Stimulated activated CD4-positive, alpha-beta T cell treated with anti-CD3 and anti-CD28 coated beads, TNF-alpha, amount 100 ng/mL, for 1 hour (primary cell): ENCODE measurements at regions not wholly inside any gene's neighbourhood (a gene's known extent, or its start where the extent isn't known, plus 50 kb on each side); places are given as distances from the start of the nearest gene placed in this dataset.

Experiments
- DNase-seq, 3 donors: peaks; one replicate each; pipeline ENCODE4 v3.0.0-alpha.2; 2020; ENCODE audit warnings: low read depth in 3 of 3, low spot score in 1 of 3

GRCh38 chr5:116645627-116646026 lies 71.0 kb upstream of the SEMA6A start:
- DNase-seq = no peak

DNA sequence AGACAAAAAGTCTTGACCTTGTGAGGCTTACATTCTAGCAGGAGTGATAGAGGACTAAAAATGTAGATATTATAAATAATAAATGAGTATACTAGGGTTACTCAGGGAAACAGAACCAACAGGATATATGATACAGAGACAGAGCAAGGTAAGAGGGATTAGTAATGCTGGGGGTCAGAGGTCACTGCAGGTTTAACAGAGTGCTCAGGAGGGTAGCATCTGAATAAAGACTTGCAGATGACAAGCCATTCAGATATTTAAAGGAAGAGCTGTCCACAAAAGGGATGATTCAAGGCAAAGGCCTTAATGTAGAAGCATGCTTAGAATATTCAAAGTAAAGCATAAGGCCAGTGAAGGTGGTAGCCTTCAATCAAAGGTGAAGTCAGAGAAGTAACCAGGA lies 65.6 kb upstream of the SEMA6A start:
- DNase-seq = no peak

DNA sequence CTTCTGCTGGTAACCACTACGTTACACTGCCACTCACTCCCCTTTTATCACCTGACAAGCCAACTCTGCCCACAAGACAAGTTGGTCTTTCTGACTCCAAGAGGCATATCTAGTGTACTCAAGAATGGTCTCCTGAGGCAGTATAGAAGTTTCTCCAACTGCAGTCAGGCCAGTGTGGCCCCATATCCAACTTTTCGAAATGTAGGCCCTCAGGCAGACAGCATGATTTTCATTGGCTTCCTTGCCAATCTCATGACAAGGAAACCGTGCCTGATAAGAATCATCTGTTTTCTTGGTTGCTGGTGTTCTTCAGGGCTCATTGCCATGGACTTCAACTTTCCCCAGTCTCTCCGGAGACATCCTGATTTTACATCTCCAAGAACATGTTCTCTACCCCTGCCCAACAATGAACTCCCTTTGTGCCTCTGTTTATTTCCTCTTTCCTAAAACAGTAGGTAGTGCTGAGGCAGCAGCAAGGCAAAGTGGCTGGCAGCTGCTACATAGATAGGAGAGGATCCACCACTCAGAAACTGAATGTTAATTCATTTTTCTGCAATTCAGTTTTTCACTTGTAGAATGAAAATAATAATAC lies 62.6 kb upstream of the SEMA6A start:
- DNase-seq = no peak

DNA sequence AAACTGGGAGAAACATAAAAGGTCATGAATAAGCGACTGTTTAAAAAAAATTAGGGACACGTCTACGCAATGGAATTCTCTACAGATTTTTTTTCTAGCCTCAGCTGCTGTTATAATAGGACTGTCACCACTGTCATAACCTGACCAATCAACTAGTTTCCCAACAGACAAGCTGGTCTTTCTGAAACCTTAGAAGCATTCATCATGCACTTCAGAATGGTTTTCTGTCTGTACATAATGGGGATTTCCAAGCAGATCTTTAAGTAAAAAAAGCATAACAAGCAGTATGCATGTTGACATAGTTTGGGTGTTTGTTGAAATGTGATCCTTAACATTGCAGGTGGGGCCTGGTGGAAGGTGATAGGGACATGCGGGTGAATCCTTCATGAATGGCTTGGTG lies 58.3 kb upstream of the SEMA6A start:
- DNase-seq = no peak

DNA sequence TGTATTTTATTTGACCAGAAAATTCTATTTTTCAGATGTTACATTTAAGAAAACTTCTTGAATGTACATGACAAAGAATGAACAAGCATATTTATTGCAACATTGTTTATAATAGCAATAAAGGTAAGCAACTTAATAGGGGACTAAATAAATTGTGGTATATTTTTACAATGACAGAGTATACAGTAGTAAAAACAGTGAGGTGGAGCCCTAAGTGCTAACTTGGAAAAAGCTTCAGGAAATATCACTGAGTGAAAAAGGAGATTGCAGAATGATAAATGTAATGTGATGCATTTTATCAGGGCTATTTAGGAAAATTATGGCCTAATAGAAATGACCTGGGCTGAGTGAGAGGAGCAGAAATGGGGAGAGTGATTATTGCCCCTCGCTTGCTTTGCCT lies 56.5 kb upstream of the SEMA6A start:
- no peak for DNase-seq

DNA sequence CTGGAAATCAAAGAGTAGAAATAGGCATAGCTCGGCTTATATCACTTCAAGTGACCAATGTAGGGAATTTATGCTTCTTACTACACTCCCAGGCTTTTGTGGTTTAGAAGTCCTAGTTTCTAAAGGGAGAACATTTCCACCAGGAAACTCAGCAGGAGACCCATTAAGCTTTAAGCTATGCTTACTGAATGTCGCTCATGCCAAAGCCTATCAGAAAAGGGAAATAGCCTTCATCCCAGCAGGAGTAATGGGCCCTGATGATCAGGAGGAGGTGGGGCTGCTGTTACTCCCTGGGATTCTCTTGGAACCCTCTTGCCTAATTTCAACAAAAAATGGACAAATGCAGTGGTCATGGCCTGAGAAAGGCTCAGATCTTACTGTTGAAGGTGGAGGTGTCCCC lies 54.5 kb upstream of the SEMA6A start:
- no peak for DNase-seq

DNA sequence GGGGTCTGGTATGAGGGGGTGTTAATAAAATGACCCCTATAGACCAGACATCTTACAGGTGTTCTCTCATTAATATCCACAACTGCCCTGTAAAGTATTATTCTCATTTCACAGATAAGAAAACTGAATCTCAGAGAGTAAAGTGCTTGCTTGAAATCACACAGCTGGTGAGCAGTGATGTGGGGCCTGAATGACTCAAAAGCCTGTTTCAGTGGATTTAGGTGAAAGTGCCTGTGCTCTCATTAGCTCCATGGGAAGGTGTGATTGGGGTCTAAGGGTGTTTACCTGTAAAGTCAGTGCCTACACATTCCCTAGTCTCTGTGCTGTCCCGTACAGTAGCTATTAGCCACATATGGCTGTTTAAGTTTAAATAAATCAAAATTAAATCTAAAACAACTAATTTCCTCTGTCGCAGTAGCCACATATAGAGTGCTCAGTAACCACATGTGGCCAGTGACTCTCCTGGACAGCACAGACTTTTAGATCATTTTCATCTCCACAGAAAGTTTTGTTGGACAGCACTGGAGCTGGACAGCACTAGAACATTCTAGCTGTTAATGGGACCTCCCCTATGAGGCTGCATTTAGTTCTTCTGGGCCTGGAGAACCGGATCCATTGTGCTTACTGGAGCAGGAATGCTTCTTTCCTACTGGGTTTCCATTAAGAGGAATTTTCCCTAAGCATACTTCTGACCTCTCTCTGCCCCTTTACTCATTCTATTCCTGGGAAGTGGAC lies 52.5 kb upstream of the SEMA6A start:
- DNase-seq = no peak

DNA sequence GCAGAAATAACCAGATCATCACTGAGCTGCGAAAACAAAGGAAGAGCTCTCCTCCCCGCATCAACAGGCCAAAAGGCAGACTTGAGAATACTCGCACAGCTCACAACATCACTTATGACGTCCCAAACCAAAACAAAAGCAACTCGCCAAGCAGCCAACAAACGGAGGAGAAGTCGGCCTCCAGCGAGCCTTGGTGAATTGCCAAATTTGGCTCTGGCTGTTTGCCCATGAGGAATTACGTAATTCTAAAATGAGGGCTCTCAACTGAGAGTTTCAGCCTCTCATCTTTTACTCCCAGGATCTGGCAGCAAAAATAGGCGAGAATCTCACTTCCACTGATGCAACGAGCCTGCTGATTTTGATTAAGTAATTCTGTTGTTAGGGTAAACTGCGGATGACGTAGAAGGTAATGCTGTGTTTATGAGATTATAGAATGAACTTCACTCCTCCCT lies 51.7 kb upstream of the SEMA6A start:
- no peak for DNase-seq
